RKO (cell line): ENCODE measurements at regions not wholly inside any gene's neighbourhood (a gene's known extent, or its start where the extent isn't known, plus 50 kb on each side); places are given as distances from the start of the nearest gene placed in this dataset.

Experiments
- DNase-seq: peaks from one replicate; pipeline ENCODE4 v3.0.0-alpha.2; 2016; ENCODE audit warnings: low spot score

DNA sequence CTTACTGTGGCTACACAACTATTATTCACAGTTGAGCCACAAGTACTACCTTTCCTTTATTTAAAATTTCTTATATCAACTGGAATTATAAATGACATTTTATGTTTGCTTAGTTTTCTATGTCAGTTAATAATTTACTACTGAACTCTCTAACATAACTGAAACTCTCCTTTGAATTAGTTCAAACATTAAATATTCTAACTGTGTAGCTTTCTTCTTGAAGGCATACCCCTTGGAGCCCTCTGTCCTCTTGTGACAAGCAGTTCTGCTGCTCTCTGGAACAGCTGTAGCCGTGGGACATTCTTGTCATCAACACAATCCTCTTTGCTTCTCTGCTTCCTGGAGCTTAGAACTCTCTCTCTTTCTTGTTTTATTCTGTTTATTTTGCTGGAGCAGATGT is 244.8 kb downstream of the NHLRC3 start:
- DNase-seq, result no peak

DNA sequence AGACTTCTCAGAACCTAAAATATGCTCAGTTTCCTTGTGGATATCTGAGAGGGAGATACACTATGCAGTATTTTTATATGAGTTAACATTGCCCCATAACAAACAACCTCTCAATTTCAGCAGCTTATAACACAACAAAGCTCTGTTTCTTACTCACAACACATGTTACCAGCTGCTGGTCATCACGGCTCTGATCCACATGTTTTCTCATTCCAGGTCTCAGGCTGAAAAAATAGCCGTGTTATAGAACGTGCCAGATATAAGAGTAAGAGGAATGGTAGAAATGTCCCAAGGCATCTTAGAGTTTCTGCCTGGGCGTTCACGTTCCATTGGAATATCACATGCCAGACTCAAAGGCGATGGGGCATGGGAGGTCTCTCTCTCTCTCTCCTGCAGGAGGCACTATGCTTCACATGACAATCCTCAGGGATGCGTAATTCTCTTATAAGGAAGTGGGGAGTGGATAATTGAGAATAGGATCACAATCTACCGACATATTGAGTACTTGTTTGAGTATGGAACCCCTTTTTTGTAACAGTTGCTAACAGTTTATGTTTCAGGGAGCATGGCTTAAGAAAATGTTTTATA is 246.6 kb downstream of the NHLRC3 start:
- no peak for DNase-seq
